Loucy (cell line): ENCODE measurements at regions not wholly inside any gene's neighbourhood (a gene's known extent, or its start where the extent isn't known, plus 50 kb on each side); places are given as distances from the start of the nearest gene placed in this dataset.

ENCODE experiments used
- CTCF ChIP-seq: fragments of 200-600 bp; sonication (generic); conservative IDR thresholded peaks from 2 replicates; pipeline ENCODE4 v1.5.1; 2014; ENCODE audit warnings: mild to moderate bottlenecking, antibody characterized with exemption, low read length
- EZH2phosphoT487 ChIP-seq: fragments of 200-600 bp; IDR thresholded peaks from 2 replicates; pipeline ENCODE4 v1.6.1; 2018; ENCODE audit warnings: antibody characterized with exemption, mild to moderate bottlenecking, moderate library complexity, borderline replicate concordance

GRCh38 chr4:124104628-124105027 is 607.9 kb downstream of the ANKRD50 start:
- TF ChIP-seq CTCF (no peak), EZH2phosphoT487 (no peak)
